Gastrocnemius medialis (tissue), 4 donors: ENCODE measurements at regions not wholly inside any gene's neighbourhood (a gene's known extent, or its start where the extent isn't known, plus 50 kb on each side); places are given as distances from the start of the nearest gene placed in this dataset.

ENCODE experiments used
- POLR2A ChIP-seq, 2 donors: fragments of 450-650 bp; IDR thresholded peaks; one replicate each; pipeline ENCODE4 v1.6.1; 2017; ENCODE audit warnings: antibody characterized with exemption in 2 of 2, mild to moderate bottlenecking in 2 of 2, moderate library complexity in 2 of 2
- TF ChIP-seq, protein P1 (sequence below), 5 experiments: fragments of 450-650 bp in 3 of 5; fragments of 200-600 bp in 2 of 5; sonication (generic) in 2 of 5; IDR thresholded peaks in 4 of 5; conservative IDR thresholded peaks in 1 of 5; 1 replicate in 4 of 5; 2 replicates in 1 of 5; pipeline ENCODE4 v1.5.1; 2016 to 2019; ENCODE audit warnings: antibody characterized with exemption in 5 of 5, mild to moderate bottlenecking in 3 of 5, moderate library complexity in 3 of 5

DNA sequence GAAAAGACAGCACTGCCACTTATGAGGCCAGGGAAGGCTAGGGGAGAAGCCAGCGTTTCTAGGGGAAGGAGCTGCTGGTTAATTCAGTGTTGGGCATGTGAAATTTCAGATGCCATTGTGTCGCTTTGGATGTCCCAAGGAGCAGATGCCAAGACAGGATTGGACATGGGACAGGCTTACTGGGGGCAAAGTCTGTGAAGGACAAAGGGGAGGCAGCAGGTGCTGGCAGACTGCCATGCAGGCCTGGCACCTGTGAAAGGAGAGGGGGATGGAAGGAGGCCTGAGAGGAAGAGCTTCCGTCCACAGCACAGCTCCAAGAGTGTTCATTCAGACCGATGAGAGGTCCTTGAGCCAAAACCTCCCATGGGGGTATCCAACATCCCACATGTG lies 255.5 kb upstream of the RPL38 start:
- TF ChIP-seq, protein P1, sequence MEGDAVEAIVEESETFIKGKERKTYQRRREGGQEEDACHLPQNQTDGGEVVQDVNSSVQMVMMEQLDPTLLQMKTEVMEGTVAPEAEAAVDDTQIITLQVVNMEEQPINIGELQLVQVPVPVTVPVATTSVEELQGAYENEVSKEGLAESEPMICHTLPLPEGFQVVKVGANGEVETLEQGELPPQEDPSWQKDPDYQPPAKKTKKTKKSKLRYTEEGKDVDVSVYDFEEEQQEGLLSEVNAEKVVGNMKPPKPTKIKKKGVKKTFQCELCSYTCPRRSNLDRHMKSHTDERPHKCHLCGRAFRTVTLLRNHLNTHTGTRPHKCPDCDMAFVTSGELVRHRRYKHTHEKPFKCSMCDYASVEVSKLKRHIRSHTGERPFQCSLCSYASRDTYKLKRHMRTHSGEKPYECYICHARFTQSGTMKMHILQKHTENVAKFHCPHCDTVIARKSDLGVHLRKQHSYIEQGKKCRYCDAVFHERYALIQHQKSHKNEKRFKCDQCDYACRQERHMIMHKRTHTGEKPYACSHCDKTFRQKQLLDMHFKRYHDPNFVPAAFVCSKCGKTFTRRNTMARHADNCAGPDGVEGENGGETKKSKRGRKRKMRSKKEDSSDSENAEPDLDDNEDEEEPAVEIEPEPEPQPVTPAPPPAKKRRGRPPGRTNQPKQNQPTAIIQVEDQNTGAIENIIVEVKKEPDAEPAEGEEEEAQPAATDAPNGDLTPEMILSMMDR (IDR thresholded peaks at IDR 0.05 in 4 of 5, conservative IDR thresholded peaks at IDR 0.05 in 1 of 5) = no peak
- TF ChIP-seq POLR2A (IDR thresholded peaks at IDR 0.05) = no peak
